ENCODE measurements at regions not wholly inside any gene's neighbourhood (a gene's known extent, or its start where the extent isn't known, plus 50 kb on each side); places are given as distances from the start of the nearest gene placed in this dataset.

- no peak for DNase-seq
These were observed 228.5 kb downstream of the RFC3 start for GRCh38 chr13:34046457-34046856.

- DNase-seq: no peak
These were observed 230.7 kb downstream of the RFC3 start for GRCh38 chr13:34048652-34049051.

GRCh38 chr13:34056733-34057258 lies 238.8 kb downstream of the RFC3 start:
- DNase-seq: no peak

- DNase-seq: no peak
These were observed 246.7 kb downstream of the RFC3 start for GRCh38 chr13:34064456-34065205.

- DNase-seq: no peak
These were observed 248.0 kb downstream of the RFC3 start for GRCh38 chr13:34065928-34066327.

GRCh38 chr13:34066344-34066743 lies 248.4 kb downstream of the RFC3 start:
- no peak for DNase-seq

GRCh38 chr13:34070006-34070405 lies 252.1 kb downstream of the RFC3 start:
- no peak for DNase-seq

- DNase-seq: no peak
These were observed 252.8 kb downstream of the RFC3 start for GRCh38 chr13:34070544-34071303.

- DNase-seq: no peak
These were observed 258.4 kb downstream of the RFC3 start for GRCh38 chr13:34076319-34076718.

GRCh38 chr13:34076943-34077703 lies 259.2 kb downstream of the RFC3 start:
- no peak for DNase-seq

- DNase-seq: no peak
These were observed 260.5 kb downstream of the RFC3 start for GRCh38 chr13:34078334-34078999.

GRCh38 chr13:34085204-34085603 lies 267.3 kb downstream of the RFC3 start:
- DNase-seq: no peak

GRCh38 chr13:34086281-34086680 lies 268.3 kb downstream of the RFC3 start:
- DNase-seq: no peak

GRCh38 chr13:34087791-34088190 lies 269.8 kb downstream of the RFC3 start:
- DNase-seq: no peak

GRCh38 chr13:34103854-34104253 lies 285.9 kb downstream of the RFC3 start:
- DNase-seq: no peak

- DNase-seq: no peak
These were observed 286.9 kb downstream of the RFC3 start for GRCh38 chr13:34104853-34105252.

GRCh38 chr13:34107806-34108205 lies 289.9 kb downstream of the RFC3 start:
- DNase-seq: no peak

- DNase-seq: no peak
These were observed 290.5 kb downstream of the RFC3 start for GRCh38 chr13:34108410-34108809.

- no peak for DNase-seq
These were observed 296.6 kb downstream of the RFC3 start for GRCh38 chr13:34114581-34114980.

GRCh38 chr13:34116651-34117050 lies 298.7 kb downstream of the RFC3 start:
- DNase-seq: no peak

GRCh38 chr13:34124666-34125306 lies 306.8 kb downstream of the RFC3 start:
- DNase-seq: no peak

- no peak for DNase-seq
These were observed 309.6 kb downstream of the RFC3 start for GRCh38 chr13:34127523-34127922.

Measured in activated CD8-positive, alpha-beta memory T cell treated with anti-CD3 and anti-CD28 coated beads, Interleukin-2, amount 50 U/mL, for 48 hours (primary cell).